Activated naive CD8-positive, alpha-beta T cell treated with anti-CD3 and anti-CD28 coated beads for 36 hours (primary cell): ENCODE measurements at regions not wholly inside any gene's neighbourhood (a gene's known extent, or its start where the extent isn't known, plus 50 kb on each side); places are given as distances from the start of the nearest gene placed in this dataset.

Experiments
- DNase-seq: peaks from one replicate; pipeline ENCODE4 v3.0.0; 2021
- H3K27ac Mint-ChIP-seq: one replicate; pipeline ENCODE4 v1.8.0; 2022; ENCODE audit warnings: mild to moderate bottlenecking, moderate library complexity, mixed read lengths
- H3K27me3 Mint-ChIP-seq: one replicate; pipeline ENCODE4 v1.8.0; 2022; ENCODE audit warnings: mild to moderate bottlenecking, mixed read lengths
- H3K36me3 Mint-ChIP-seq: one replicate; pipeline ENCODE4 v1.8.0; 2021; ENCODE audit warnings: mild to moderate bottlenecking, mixed read lengths
- H3K4me1 Mint-ChIP-seq: one replicate; pipeline ENCODE4 v1.8.0; 2021; ENCODE audit warnings: mixed read lengths
- H3K4me3 Mint-ChIP-seq: one replicate; pipeline ENCODE4 v1.8.0; 2022; ENCODE audit warnings: mild to moderate bottlenecking, moderate library complexity, mixed read lengths
- H3K9me3 Mint-ChIP-seq: one replicate; pipeline ENCODE4 v1.8.0; 2022; ENCODE audit warnings: mixed read lengths

DNA sequence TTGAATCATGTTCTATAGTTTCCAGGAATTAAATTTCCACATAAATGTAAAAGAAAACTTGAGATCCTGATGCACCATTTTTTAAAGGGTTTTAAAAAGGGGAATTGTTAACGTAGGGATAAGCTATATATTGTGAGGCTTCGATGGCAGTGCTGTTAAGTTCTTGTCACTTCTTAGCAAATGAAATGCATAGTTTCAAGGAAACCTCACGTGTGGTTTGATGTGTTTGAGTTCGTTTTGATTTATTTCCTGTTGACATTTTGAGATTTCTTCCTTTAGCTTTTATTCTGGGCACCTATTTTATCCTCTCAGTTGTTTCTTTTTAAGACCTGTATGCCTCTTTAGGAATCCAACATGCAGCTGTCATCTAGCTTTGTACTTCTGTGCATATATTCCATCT, 301.0 kb downstream of the DOCK8 start:
- no peak for DNase-seq
- H3K27ac Mint-ChIP-seq, result no peak overlapping the region
- no peak overlapping the region for H3K4me3 Mint-ChIP-seq
- peaks cover 5% of the 10 kb centered on the region for H3K36me3 Mint-ChIP-seq
- peaks cover 5% of the 10 kb centered on the region for H3K9me3 Mint-ChIP-seq
- H3K27me3 Mint-ChIP-seq, result no peaks in the 10 kb centered on the region
- peaks cover 26% of the 10 kb centered on the region for H3K4me1 Mint-ChIP-seq

DNA sequence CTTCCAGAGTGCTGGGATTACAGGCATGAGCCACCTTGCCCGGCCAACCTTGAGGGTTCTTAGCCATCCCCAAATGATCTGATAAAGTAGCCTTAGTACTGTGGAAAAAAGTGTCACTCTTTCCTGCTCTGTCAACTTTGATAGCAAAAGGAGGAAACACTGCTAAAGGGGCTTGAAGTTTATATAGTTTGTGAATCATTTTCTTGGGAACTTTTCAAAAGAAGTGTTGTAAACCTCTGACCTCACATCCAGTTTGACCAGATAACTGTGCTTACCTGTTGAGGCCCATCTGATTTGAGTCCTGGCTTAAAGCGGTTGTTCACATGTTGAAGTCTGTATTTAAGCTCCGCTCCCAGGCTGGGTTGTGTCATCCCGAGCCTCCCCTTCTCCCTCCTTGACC, 303.3 kb downstream of the DOCK8 start:
- no peaks in the 10 kb centered on the region for H3K27me3 Mint-ChIP-seq
- no peak for DNase-seq
- H3K4me1 Mint-ChIP-seq, result peaks cover 26% of the 10 kb centered on the region
- H3K36me3 Mint-ChIP-seq, result peaks cover 5% of the 10 kb centered on the region
- H3K27ac Mint-ChIP-seq, result peak overlapping the region; percentile 10
- H3K9me3 Mint-ChIP-seq, result peaks cover 5% of the 10 kb centered on the region
- H3K4me3 Mint-ChIP-seq, result no peak overlapping the region

DNA sequence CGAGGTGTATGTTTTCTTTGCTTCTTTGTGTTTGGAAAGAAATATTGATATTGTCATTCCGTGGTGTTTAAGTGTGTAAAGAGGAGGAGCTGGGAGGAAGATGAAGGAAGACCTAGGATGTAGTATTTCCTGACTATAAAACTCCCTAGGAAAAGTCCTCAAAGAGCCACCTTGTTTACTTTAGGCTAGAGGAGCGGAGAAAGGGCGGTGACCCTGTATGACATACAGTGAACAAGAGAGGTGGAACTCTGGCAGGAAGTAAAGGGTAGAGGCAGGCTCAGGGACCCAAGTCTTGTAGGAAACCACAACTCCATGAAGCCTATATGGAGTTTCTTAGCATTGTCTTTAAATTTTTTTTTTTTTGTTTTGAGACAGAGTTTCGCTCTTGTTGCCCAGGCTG, 303.9 kb downstream of the DOCK8 start:
- peaks cover 26% of the 10 kb centered on the region for H3K4me1 Mint-ChIP-seq
- peaks cover 5% of the 10 kb centered on the region for H3K36me3 Mint-ChIP-seq
- peak overlapping the region; percentile 10 for H3K27ac Mint-ChIP-seq
- H3K4me3 Mint-ChIP-seq, result peak overlapping the region; percentile 9
- peaks cover 5% of the 10 kb centered on the region for H3K9me3 Mint-ChIP-seq
- DNase-seq, result no peak
- no peaks in the 10 kb centered on the region for H3K27me3 Mint-ChIP-seq

DNA sequence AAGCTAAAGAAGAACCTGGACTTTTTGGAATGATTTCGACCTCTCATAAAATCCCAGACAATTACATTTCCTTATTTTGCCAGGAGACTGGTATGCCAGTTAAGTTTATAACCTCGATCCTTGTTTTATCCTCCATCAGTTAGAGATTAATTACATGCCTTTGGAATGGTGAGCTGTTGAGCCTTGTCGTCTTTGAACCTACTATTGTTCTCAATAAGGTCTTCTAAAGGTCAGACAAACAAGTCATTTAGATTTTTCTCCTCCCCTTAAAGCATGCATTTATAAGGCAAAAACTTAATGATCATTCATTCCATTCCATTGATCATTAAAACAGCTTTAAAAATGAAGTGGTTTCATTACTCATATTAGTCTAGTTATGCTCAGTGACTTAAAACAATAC, 304.9 kb downstream of the DOCK8 start:
- Mint-ChIP-seq H3K27me3 (no peaks in the 10 kb centered on the region), H3K27ac (no peak overlapping the region), H3K9me3 (no peaks in the 10 kb centered on the region), H3K4me3 (no peak overlapping the region), H3K4me1 (peaks cover 22% of the 10 kb centered on the region), H3K36me3 (no peaks in the 10 kb centered on the region)
- no peak for DNase-seq

DNA sequence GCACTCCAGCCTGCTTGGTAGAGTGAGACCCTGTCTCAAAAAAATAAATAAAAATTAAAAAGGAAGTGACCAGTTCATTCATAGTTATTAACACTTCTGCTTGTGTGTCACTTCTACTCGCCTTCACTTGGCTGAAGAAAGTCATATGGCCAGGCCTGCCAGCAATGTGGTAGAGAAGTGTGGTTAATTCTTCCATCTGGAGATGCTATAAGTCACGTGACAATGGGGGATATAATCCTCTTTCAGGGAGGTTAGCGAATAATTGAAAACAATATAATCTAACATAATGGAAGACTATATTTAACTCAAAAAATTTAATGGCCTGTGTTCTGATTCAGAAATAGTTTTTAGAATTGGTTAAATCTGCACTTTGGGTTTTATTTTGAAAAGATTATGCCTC, 305.6 kb downstream of the DOCK8 start:
- Mint-ChIP-seq H3K4me1 (peaks cover 22% of the 10 kb centered on the region), H3K9me3 (no peaks in the 10 kb centered on the region), H3K27ac (no peak overlapping the region), H3K36me3 (no peaks in the 10 kb centered on the region), H3K27me3 (no peaks in the 10 kb centered on the region), H3K4me3 (no peak overlapping the region)
- no peak for DNase-seq

DNA sequence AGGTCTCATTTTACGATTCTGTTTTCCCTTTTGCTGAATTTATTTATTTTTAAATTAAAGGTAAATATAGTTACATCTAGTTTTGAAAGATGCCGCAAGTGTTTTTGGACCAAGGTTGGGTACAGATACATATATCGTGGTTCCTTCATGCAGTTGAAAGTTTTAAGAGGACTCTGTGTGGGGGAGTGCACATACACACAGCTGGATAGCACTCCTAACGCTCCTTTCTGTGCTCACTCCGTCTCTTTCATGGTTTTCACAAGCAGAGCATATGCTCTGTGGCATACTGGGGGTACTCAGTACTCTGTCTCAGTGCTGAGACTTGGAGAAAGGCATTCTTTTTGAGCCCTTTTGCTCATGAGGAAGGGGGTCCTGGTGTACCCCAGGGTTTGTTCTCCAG, 307.5 kb downstream of the DOCK8 start:
- Mint-ChIP-seq H3K4me3 (no peak overlapping the region), H3K27ac (no peak overlapping the region), H3K27me3 (no peaks in the 10 kb centered on the region), H3K9me3 (no peaks in the 10 kb centered on the region), H3K4me1 (peaks cover 11% of the 10 kb centered on the region), H3K36me3 (no peaks in the 10 kb centered on the region)
- DNase-seq, result no peak

DNA sequence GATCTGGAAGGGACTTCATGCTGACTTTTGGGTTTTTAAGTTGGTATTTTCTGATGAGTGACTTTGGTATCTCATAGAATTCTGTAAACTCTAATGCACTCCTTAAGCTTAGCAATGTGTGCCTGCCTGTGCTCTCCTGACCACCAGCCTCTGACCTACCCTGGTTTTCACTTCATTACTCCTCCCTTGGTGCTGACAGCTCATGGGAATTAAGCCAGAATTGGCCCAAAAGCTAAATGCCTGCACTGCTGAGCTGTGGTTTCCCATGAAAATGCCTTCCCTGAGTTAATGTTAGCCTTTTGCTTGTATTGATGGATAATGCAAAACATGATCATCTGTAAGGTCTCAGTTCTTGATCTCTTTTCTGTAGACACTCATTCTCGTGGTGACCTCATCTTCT, 308.0 kb downstream of the DOCK8 start:
- DNase-seq, result no peak
- Mint-ChIP-seq H3K36me3 (no peaks in the 10 kb centered on the region), H3K9me3 (no peaks in the 10 kb centered on the region), H3K27me3 (no peaks in the 10 kb centered on the region), H3K27ac (no peak overlapping the region), H3K4me1 (peaks cover 11% of the 10 kb centered on the region), H3K4me3 (no peak overlapping the region)

DNA sequence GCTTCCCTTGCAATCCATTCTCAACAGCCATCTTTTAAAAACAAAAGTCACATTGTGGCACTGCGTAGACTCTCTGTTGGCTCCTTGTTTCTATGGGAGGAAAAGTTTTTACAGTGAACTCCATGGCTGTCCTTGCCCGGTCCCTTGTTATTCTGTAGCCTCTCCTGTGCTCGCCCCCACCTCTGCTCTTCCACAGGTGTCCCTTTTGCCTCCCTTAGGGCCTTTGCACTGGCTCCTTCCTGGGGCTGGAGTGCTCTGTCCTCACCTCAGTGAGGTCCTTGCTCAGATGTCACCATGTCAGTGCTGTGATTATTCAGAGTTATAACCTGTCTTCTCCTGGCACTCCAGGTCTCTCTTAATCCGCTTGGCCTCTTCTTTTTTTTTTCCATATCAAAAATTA, 308.8 kb downstream of the DOCK8 start:
- Mint-ChIP-seq H3K4me1 (peaks cover 7% of the 10 kb centered on the region), H3K4me3 (no peak overlapping the region), H3K27ac (no peak overlapping the region), H3K9me3 (no peaks in the 10 kb centered on the region), H3K36me3 (no peaks in the 10 kb centered on the region), H3K27me3 (no peaks in the 10 kb centered on the region)
- DNase-seq, result no peak

DNA sequence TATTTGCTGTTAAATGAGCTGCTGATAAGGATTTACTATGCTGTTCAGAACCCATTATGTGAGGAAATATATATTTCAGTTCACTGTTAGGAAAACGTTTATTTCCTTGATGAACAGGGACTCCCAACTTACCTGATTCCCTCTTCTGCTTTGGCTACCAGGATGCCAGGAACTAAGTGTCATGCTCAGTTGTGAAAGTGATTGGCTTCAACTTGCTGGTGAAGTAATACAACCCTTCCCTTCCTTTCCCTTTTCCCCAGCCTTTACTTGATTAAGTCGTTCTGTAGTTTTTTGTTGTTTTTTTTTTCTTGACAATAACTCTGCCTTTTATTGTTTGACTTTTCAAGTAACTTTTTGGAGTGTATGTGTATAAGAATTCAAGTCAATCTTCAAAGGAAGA, 309.3 kb downstream of the DOCK8 start:
- no peak for DNase-seq
- Mint-ChIP-seq H3K4me3 (no peak overlapping the region), H3K36me3 (no peaks in the 10 kb centered on the region), H3K9me3 (no peaks in the 10 kb centered on the region), H3K4me1 (peaks cover 6% of the 10 kb centered on the region), H3K27ac (no peak overlapping the region), H3K27me3 (no peaks in the 10 kb centered on the region)

DNA sequence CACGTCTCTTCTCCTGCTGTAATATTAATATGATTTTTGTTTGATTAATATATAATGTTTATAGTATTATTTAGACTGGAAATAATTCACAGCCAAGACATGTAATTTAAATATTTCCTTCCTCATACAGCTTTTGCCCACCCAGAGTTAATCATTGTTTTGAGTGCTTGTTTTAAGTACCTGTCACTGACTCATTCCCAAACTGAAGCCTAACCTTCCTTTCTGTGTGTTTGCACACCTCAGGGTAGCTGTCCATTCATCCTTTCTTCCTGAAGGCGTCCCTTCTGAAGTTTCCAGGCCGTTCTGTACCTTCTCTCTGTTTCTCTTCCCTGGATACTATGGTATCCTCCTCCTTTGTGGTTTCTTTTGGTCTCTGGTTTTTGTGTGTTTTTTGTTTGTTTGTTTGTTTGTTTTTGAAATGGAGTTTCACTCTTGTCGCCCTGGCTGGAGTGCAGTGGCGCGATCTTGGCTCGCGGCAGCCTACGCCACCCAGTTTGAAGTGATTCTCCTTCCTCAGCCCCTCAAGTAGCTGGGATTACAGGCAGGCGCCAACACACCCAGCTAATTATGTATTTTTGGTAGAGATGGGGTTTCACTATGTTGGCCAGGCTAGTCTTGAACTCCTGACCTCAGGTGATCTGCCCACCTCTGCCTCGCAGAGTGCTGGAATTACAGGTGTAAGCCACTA, 312.4 kb downstream of the DOCK8 start:
- no peaks in the 10 kb centered on the region for H3K27me3 Mint-ChIP-seq
- H3K4me1 Mint-ChIP-seq, result peaks cover 2% of the 10 kb centered on the region
- no peaks in the 10 kb centered on the region for H3K36me3 Mint-ChIP-seq
- H3K4me3 Mint-ChIP-seq, result no peak overlapping the region
- no peak overlapping the region for H3K27ac Mint-ChIP-seq
- H3K9me3 Mint-ChIP-seq, result no peaks in the 10 kb centered on the region
- DNase-seq, result no peak

DNA sequence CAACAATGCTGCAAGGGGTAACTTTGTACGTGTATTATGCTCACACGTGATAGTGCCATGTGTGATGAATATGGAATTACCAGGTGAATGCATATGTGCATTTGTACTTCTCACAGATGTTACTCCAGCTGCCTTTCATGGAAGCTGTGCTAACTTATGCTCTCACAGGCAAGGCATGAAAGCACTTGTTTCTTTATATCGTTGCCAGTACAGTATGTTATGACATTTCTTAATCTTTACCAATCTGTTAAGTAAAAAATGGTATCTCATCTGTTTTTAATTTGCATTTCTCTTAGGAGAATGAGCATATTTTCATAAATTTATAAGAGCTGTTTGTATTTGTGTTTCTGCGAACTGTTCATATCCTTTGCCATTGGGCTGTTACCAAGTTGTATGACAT, 311.8 kb upstream of the DMRT1 start:
- H3K27me3 Mint-ChIP-seq, result no peaks in the 10 kb centered on the region
- H3K4me3 Mint-ChIP-seq, result no peak overlapping the region
- H3K9me3 Mint-ChIP-seq, result no peaks in the 10 kb centered on the region
- no peak for DNase-seq
- H3K27ac Mint-ChIP-seq, result no peak overlapping the region
- peaks cover 5% of the 10 kb centered on the region for H3K4me1 Mint-ChIP-seq
- no peaks in the 10 kb centered on the region for H3K36me3 Mint-ChIP-seq

DNA sequence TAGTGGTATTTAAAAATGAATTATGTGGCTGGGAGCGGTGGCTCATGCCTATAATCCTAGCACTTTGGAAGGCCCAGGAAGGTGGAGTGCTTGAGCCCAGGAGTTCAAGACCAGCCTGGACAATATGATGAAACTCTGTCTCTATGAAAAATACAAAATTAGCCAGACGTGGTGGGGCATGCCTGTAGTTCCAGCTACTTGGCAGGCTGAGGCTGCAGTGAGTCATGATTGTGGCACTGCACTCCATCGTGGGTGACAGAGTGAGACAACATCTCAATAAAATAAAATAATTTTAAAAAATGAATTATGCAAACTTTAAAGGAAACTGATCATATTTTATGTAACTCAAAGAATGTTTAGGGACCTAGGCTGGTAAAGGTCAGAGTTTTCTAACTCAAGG, 310.8 kb upstream of the DMRT1 start:
- H3K9me3 Mint-ChIP-seq, result no peaks in the 10 kb centered on the region
- peaks cover 5% of the 10 kb centered on the region for H3K4me1 Mint-ChIP-seq
- no peak for DNase-seq
- no peaks in the 10 kb centered on the region for H3K27me3 Mint-ChIP-seq
- H3K4me3 Mint-ChIP-seq, result no peak overlapping the region
- no peaks in the 10 kb centered on the region for H3K36me3 Mint-ChIP-seq
- no peak overlapping the region for H3K27ac Mint-ChIP-seq

DNA sequence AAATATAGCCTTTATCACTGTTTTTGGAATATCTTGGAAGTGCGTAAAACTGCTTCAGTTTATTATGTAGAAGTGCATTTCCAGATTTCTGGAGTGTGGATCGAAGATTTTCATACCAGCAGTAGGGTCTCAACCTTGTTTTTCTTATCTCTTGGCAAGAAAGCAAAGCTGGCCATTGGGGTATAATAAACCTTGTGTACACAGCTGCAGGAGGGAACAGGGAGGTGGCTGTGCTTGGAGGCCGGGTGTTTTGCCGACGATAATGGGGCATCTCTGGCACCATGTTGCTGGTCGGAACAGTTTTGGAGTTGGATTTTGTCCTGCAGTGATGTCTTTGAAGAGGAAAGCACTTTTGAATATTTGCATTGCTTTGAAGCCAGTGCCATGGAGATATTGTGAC, 308.8 kb upstream of the DMRT1 start:
- Mint-ChIP-seq H3K36me3 (no peaks in the 10 kb centered on the region), H3K4me3 (no peak overlapping the region), H3K9me3 (no peaks in the 10 kb centered on the region), H3K27me3 (no peaks in the 10 kb centered on the region), H3K4me1 (peaks cover 9% of the 10 kb centered on the region), H3K27ac (no peak overlapping the region)
- no peak for DNase-seq

DNA sequence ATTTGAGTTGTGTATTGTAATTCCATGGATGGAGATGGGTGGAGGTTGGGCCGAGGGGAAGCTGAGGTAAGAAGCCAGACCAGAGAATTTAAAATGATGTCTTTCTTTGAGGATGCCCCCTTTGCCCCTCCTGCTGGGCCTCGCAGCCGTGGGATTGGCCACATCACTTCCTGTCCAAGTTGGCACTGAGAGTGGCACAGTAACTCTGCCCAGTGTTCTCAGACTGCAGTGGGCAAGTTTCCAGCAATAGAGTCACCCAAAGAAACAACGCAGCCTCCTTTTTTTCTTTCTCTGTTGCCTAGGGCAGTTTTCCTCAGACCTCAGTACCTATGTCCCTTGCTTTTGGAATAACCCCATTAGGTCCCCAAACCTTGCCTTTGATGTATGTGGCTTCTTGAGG, 306.6 kb upstream of the DMRT1 start:
- no peak overlapping the region for H3K27ac Mint-ChIP-seq
- H3K27me3 Mint-ChIP-seq, result no peaks in the 10 kb centered on the region
- H3K9me3 Mint-ChIP-seq, result peaks cover 3% of the 10 kb centered on the region
- H3K4me1 Mint-ChIP-seq, result peaks cover 9% of the 10 kb centered on the region
- H3K36me3 Mint-ChIP-seq, result peaks cover 4% of the 10 kb centered on the region
- no peak for DNase-seq
- H3K4me3 Mint-ChIP-seq, result no peak overlapping the region

DNA sequence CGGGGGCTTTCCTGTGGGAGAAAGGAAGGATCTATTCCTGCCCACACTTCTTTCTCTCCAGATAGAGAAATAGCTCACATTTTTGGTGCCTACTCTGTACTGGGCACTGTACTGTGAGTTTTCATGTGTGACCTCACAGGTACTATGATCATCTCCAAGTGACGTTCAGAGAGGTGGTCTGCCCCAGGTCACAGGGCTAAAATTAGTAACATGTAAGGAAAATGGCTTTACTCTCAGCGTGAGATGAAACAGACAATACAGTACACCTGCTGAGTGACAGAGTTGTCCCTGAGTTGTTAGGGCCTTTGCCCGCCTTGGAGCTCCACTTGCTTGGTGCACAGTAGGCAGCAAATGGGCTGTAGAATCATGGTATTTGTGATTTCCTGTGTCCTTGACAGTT, 306.1 kb upstream of the DMRT1 start:
- no peaks in the 10 kb centered on the region for H3K27me3 Mint-ChIP-seq
- DNase-seq, result no peak
- H3K27ac Mint-ChIP-seq, result no peak overlapping the region
- peaks cover 4% of the 10 kb centered on the region for H3K36me3 Mint-ChIP-seq
- H3K4me1 Mint-ChIP-seq, result peaks cover 9% of the 10 kb centered on the region
- H3K4me3 Mint-ChIP-seq, result no peak overlapping the region
- peaks cover 5% of the 10 kb centered on the region for H3K9me3 Mint-ChIP-seq

DNA sequence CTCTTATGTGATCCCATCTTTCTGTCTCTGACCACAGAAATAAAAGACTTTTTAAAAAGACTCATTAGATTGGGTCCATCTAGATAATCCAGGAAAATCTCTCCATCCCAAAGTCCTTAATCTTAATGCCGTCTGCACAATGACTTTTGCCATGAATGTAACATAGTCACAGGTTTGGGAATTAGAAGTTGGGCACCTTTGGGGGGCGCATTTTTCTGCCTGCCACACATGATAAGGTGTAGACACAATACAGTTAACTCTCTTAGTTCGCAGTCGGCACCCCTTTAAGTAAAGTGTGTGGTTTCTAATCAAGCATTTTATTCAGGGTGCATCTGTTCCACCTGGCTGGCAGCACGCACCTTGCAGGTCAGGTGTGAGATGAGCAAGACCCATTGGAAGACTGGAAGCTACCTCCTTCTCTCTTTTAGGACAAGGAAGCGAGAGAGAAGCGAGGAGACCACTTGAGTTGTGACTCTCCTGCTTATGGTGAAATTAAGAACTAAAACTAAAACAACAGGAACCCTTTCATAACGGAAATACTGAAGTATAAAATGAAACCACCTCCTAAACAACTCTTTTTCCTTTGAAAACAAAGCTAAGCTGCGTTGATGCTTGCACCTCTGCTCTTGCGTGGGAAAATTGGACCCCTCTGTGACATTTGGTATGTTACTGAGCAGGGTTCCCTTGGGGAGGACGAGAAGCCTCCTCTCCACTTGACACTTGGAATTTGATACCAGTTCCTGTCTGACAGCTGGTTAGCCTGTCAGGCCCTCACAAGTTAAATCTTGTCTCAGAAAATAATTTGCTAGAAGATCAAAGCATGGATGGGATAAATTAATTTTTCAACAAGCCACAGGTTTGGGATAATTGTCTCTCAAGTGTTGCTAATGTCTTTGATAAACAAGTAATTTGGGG, 304.6 kb upstream of the DMRT1 start:
- no peak for DNase-seq
- H3K4me1 Mint-ChIP-seq, result peaks cover 9% of the 10 kb centered on the region
- H3K4me3 Mint-ChIP-seq, result no peak overlapping the region
- no peak overlapping the region for H3K27ac Mint-ChIP-seq
- peaks cover 5% of the 10 kb centered on the region for H3K9me3 Mint-ChIP-seq
- H3K36me3 Mint-ChIP-seq, result peaks cover 9% of the 10 kb centered on the region
- H3K27me3 Mint-ChIP-seq, result no peaks in the 10 kb centered on the region
